ENCODE measurements at regions not wholly inside any gene's neighbourhood (a gene's known extent, or its start where the extent isn't known, plus 50 kb on each side); places are given as distances from the start of the nearest gene placed in this dataset.

- DNase-seq (ENCODE audit: low read depth), result no peak
Measured at GRCh38 chr14:42159138-42159537, 552.5 kb downstream of the LRFN5 start.

- DNase-seq (ENCODE audit: low read depth), result no peak
Measured at GRCh38 chr14:42149609-42150261, 543.1 kb downstream of the LRFN5 start.

GRCh38 chr14:42145766-42146165, 539.1 kb downstream of the LRFN5 start:
- no peak for DNase-seq (ENCODE audit: low read depth)

GRCh38 chr14:42143114-42143513, 536.4 kb downstream of the LRFN5 start:
- no peak for DNase-seq (ENCODE audit: low read depth)

GRCh38 chr14:42141328-42141727, 534.7 kb downstream of the LRFN5 start:
- DNase-seq (ENCODE audit: low read depth), result no peak

GRCh38 chr14:42140831-42141279, 534.2 kb downstream of the LRFN5 start:
- no peak for DNase-seq (ENCODE audit: low read depth)

GRCh38 chr14:42140001-42140400, 533.3 kb downstream of the LRFN5 start:
- DNase-seq (ENCODE audit: low read depth), result no peak

- DNase-seq (ENCODE audit: low read depth), result no peak
Measured at GRCh38 chr14:42138406-42138805, 531.7 kb downstream of the LRFN5 start.

GRCh38 chr14:42130815-42131214, 524.1 kb downstream of the LRFN5 start:
- no peak for DNase-seq (ENCODE audit: low read depth)

- DNase-seq (ENCODE audit: low read depth), result no peak
Measured at GRCh38 chr14:42123526-42123925, 516.9 kb downstream of the LRFN5 start.

GRCh38 chr14:42113358-42114069, 506.8 kb downstream of the LRFN5 start:
- no peak for DNase-seq (ENCODE audit: low read depth)

GRCh38 chr14:42112108-42112507, 505.4 kb downstream of the LRFN5 start:
- DNase-seq (ENCODE audit: low read depth), result no peak

- no peak for DNase-seq (ENCODE audit: low read depth)
Measured at GRCh38 chr14:42111355-42111754, 504.7 kb downstream of the LRFN5 start.

GRCh38 chr14:42110167-42110566, 503.5 kb downstream of the LRFN5 start:
- DNase-seq (ENCODE audit: low read depth), result peak; percentile 64

- DNase-seq (ENCODE audit: low read depth), result no peak
Measured at GRCh38 chr14:42095155-42095554, 488.5 kb downstream of the LRFN5 start.

- DNase-seq (ENCODE audit: low read depth), result no peak
Measured at GRCh38 chr14:42090122-42090521, 483.4 kb downstream of the LRFN5 start.

- no peak for DNase-seq (ENCODE audit: low read depth)
Measured at GRCh38 chr14:42079911-42080310, 473.2 kb downstream of the LRFN5 start.

- no peak for DNase-seq (ENCODE audit: low read depth)
Measured at GRCh38 chr14:42078345-42078744, 471.7 kb downstream of the LRFN5 start.

GRCh38 chr14:42070031-42070430, 463.4 kb downstream of the LRFN5 start:
- DNase-seq (ENCODE audit: low read depth), result no peak

GRCh38 chr14:42057111-42057510, 450.4 kb downstream of the LRFN5 start:
- no peak for DNase-seq (ENCODE audit: low read depth)

GRCh38 chr14:42047421-42048055, 440.9 kb downstream of the LRFN5 start:
- DNase-seq (ENCODE audit: low read depth), result peak; percentile 1

- no peak for DNase-seq (ENCODE audit: low read depth)
Measured at GRCh38 chr14:42045383-42045782, 438.7 kb downstream of the LRFN5 start.

All from myocyte (in vitro differentiated cells).